Chondrocyte (in vitro differentiated cells): ENCODE measurements at regions not wholly inside any gene's neighbourhood (a gene's known extent, or its start where the extent isn't known, plus 50 kb on each side); places are given as distances from the start of the nearest gene placed in this dataset.

Experiments used
- DNase-seq: peaks from one replicate; pipeline ENCODE4 v3.0.0; 2021; ENCODE audit warnings: mixed read lengths, low spot score
- H3K27ac Mint-ChIP-seq: one replicate; pipeline ENCODE4 v1.8.0; 2021; ENCODE audit warnings: mild to moderate bottlenecking, moderate library complexity, mixed read lengths; ENCODE audit not compliant: unreplicated experiment
- H3K27me3 Mint-ChIP-seq: 2 replicates; pipeline ENCODE4 v1.8.0; 2021; ENCODE audit warnings: low read depth, mixed read lengths
- H3K36me3 Mint-ChIP-seq: 2 replicates; pipeline ENCODE4 v1.8.0; 2021; ENCODE audit warnings: low read depth, mixed read lengths
- H3K4me1 Mint-ChIP-seq: 2 replicates; pipeline ENCODE4 v1.8.0; 2021; ENCODE audit warnings: low read depth, mild to moderate bottlenecking, mixed read lengths
- H3K4me3 Mint-ChIP-seq: one replicate; pipeline ENCODE4 v1.8.0; 2021; ENCODE audit warnings: mild to moderate bottlenecking, moderate library complexity, mixed read lengths; ENCODE audit not compliant: unreplicated experiment
- H3K9me3 Mint-ChIP-seq: 2 replicates; pipeline ENCODE4 v1.8.0; 2021; ENCODE audit warnings: low read depth, mixed read lengths
- CTCF ChIP-seq: fragments of 200-600 bp; sonication (generic); IDR thresholded peaks from 2 replicates; pipeline ENCODE4 v1.5.0; 2021; ENCODE audit warnings: antibody characterized with exemption, mild to moderate bottlenecking, moderate library complexity

DNA sequence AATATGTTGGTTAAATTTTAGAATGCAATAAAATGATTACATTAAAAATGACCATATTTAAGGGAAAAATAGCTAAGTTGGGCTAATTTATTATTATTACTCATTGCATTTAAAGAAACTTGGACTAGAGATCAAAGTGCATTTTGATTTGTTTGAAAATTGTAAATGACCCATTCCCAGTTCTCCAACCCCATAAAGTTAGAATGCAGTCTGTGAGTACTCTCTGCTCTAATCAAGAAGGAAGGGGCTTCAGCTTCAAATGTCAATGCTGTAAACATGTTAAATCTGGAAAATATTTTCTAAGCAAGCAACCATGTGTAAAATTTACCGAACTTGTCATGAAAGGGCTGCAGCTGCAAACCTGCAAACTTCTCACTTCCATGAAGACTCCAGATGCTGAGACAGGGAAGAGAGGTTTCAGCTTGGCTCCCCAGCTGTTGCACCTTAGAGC, 232.7 kb downstream of the TTLL7 start:
- no peak overlapping the region for H3K27ac Mint-ChIP-seq
- DNase-seq, result no peak
- TF ChIP-seq CTCF, result no peak
- H3K9me3 Mint-ChIP-seq, result no peaks in the 10 kb centered on the region
- no peaks in the 10 kb centered on the region for H3K36me3 Mint-ChIP-seq
- H3K27me3 Mint-ChIP-seq, result peaks cover 5% of the 10 kb centered on the region
- no peak overlapping the region for H3K4me3 Mint-ChIP-seq
- peaks cover 4% of the 10 kb centered on the region for H3K4me1 Mint-ChIP-seq

GRCh38 chr1:83765125-83765524, 233.8 kb downstream of the TTLL7 start:
- TF ChIP-seq CTCF, result no peak
- no peaks in the 10 kb centered on the region for H3K36me3 Mint-ChIP-seq
- H3K4me1 Mint-ChIP-seq, result peaks cover 4% of the 10 kb centered on the region
- peaks cover 6% of the 10 kb centered on the region for H3K27me3 Mint-ChIP-seq
- H3K4me3 Mint-ChIP-seq, result no peak overlapping the region
- no peaks in the 10 kb centered on the region for H3K9me3 Mint-ChIP-seq
- no peak overlapping the region for H3K27ac Mint-ChIP-seq
- DNase-seq, result no peak

DNA sequence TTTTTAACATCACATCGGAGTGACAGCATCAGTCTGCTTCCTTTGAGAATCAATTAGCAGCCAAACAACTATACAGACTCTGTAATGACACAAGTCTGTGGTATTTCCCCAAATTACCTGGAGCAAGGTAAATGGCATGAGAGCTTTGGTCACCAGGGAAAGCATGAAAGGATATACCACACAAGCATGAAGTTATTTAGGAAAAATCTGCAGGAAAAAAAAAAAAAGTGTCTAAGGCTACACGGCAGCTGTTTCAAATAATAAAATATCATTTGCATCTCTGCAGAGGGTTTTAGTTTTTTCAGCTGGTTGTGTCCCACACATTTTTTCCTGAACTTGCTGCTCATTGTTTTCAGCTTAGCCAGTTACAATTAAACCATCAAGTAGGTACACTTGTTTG, 234.7 kb downstream of the TTLL7 start:
- Mint-ChIP-seq H3K4me1 (peaks cover 4% of the 10 kb centered on the region), H3K9me3 (no peaks in the 10 kb centered on the region), H3K27me3 (peaks cover 9% of the 10 kb centered on the region), H3K27ac (no peak overlapping the region), H3K4me3 (no peak overlapping the region), H3K36me3 (no peaks in the 10 kb centered on the region)
- TF ChIP-seq CTCF, result no peak
- no peak for DNase-seq

- H3K4me3 Mint-ChIP-seq, result no peak overlapping the region
- no peaks in the 10 kb centered on the region for H3K9me3 Mint-ChIP-seq
- H3K27ac Mint-ChIP-seq, result no peak overlapping the region
- peaks cover 9% of the 10 kb centered on the region for H3K27me3 Mint-ChIP-seq
- DNase-seq, result no peak
- peaks cover 4% of the 10 kb centered on the region for H3K4me1 Mint-ChIP-seq
- TF ChIP-seq CTCF, result no peak
- H3K36me3 Mint-ChIP-seq, result no peaks in the 10 kb centered on the region
Measured at GRCh38 chr1:83763361-83764095, 235.4 kb downstream of the TTLL7 start.

DNA sequence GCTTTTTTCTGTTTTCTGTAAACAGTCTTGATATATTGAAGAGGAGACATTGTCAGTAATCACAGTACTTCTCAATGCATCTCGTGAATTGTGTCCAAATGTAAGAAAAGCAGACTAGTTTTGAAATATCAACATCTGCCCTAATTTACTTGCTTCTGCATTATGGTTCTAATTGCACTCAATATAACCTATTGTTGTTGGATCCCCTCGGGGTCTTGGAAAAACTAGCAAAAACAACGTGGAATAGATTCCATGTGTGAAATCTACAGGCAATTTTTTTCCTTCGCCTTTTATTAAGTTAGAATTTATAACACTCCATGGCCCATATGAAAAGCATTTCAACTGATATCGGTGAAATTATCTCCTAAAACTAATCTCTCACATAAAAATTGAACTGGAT, 236.5 kb downstream of the TTLL7 start:
- H3K4me3 Mint-ChIP-seq, result no peak overlapping the region
- peaks cover 4% of the 10 kb centered on the region for H3K4me1 Mint-ChIP-seq
- DNase-seq, result no peak
- TF ChIP-seq CTCF, result no peak
- peaks cover 9% of the 10 kb centered on the region for H3K27me3 Mint-ChIP-seq
- H3K9me3 Mint-ChIP-seq, result no peaks in the 10 kb centered on the region
- H3K27ac Mint-ChIP-seq, result no peak overlapping the region
- H3K36me3 Mint-ChIP-seq, result no peaks in the 10 kb centered on the region
